ENCODE measurements at regions not wholly inside any gene's neighbourhood (a gene's known extent, or its start where the extent isn't known, plus 50 kb on each side); places are given as distances from the start of the nearest gene placed in this dataset.

DNA sequence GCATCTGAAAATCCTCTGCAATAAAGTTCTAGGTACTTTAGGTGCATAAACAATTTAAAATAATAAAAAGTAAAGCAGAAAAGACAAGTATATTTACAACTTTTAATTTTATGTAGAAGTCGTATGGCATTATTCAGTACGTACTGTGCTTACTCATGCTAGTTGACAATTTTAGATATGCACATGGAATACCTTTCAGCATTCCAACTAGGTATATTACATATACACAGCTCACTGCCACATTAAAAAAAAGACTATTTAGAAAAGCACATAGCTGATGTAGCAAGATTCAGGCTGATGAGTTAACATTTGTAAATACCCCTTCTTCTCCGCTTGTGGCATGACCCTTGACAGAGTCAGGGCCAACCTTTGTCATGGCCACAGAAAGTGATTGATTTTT is 171.2 kb downstream of the FBXO15 start:
- no peak overlapping the region for H3K4me3 ChIP-seq (replicated peaks in 1 of 2; ENCODE audit: low read depth in 1 of 2, low read length in 2 of 2)
- H3K9me3 ChIP-seq (ENCODE audit: control insufficient read depth in 1 of 2, insufficient read depth in 1 of 2, low read depth in 1 of 2, low read length in 2 of 2) = no peaks in the 10 kb centered on the region
- intact Hi-C loops (cut with micrococcal nuclease) = no loop called here
- no peaks in the 10 kb centered on the region for H3K36me3 ChIP-seq (ENCODE audit: control insufficient read depth in 1 of 2, insufficient read depth in 2 of 2, low read length in 2 of 2)
- DNase-seq (ENCODE audit: low read depth, low spot score) (no peak), ATAC-seq (no peak)
- H3K9me2 ChIP-seq (ENCODE audit: insufficient read depth) = no peaks in the 10 kb centered on the region
- H3K27me3 ChIP-seq (ENCODE audit: insufficient read depth, low read length) = no peaks in the 10 kb centered on the region
- no peak for TF ChIP-seq EZH2 (IDR thresholded peaks at IDR 0.05)
- no peak for TF ChIP-seq EGR1 (IDR thresholded peaks at IDR 0.05; ENCODE audit: low read depth)
- TF ChIP-seq, protein P1, sequence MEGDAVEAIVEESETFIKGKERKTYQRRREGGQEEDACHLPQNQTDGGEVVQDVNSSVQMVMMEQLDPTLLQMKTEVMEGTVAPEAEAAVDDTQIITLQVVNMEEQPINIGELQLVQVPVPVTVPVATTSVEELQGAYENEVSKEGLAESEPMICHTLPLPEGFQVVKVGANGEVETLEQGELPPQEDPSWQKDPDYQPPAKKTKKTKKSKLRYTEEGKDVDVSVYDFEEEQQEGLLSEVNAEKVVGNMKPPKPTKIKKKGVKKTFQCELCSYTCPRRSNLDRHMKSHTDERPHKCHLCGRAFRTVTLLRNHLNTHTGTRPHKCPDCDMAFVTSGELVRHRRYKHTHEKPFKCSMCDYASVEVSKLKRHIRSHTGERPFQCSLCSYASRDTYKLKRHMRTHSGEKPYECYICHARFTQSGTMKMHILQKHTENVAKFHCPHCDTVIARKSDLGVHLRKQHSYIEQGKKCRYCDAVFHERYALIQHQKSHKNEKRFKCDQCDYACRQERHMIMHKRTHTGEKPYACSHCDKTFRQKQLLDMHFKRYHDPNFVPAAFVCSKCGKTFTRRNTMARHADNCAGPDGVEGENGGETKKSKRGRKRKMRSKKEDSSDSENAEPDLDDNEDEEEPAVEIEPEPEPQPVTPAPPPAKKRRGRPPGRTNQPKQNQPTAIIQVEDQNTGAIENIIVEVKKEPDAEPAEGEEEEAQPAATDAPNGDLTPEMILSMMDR (IDR thresholded peaks at IDR 0.05 in 2 of 3, conservative IDR thresholded peaks at IDR 0.05 in 1 of 3; ENCODE audit: borderline replicate concordance in 1 of 3, insufficient read depth in 1 of 3, low read depth in 2 of 3, low read length in 2 of 3) = no peak
- no peak for TF ChIP-seq ZNF274 (IDR thresholded peaks at IDR 0.05; ENCODE audit: low read depth, low read length)
- TF ChIP-seq FOSL1 (IDR thresholded peaks at IDR 0.05; ENCODE audit: low read depth) = no peak
- no peak for TF ChIP-seq JUND (IDR thresholded peaks at IDR 0.05)
- TF ChIP-seq, protein P2, sequence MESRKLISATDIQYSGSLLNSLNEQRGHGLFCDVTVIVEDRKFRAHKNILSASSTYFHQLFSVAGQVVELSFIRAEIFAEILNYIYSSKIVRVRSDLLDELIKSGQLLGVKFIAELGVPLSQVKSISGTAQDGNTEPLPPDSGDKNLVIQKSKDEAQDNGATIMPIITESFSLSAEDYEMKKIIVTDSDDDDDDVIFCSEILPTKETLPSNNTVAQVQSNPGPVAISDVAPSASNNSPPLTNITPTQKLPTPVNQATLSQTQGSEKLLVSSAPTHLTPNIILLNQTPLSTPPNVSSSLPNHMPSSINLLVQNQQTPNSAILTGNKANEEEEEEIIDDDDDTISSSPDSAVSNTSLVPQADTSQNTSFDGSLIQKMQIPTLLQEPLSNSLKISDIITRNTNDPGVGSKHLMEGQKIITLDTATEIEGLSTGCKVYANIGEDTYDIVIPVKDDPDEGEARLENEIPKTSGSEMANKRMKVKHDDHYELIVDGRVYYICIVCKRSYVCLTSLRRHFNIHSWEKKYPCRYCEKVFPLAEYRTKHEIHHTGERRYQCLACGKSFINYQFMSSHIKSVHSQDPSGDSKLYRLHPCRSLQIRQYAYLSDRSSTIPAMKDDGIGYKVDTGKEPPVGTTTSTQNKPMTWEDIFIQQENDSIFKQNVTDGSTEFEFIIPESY (IDR thresholded peaks at IDR 0.05; ENCODE audit: extremely low read depth, insufficient replicate concordance, low read length) = no peak
- H3K9ac ChIP-seq (ENCODE audit: low read length) = no peak overlapping the region
- ChIA-PET CTCF (no interaction called here), RAD21 (ENCODE audit: low non-redundant PET in 1 of 2, low total read pairs in 2 of 2, uncharacterized antibody in 2 of 2, unreplicated experiment in 2 of 2) (no interaction called here), POLR2A (no interaction called here)
- no peaks in the 10 kb centered on the region for H4K20me1 ChIP-seq (ENCODE audit: insufficient read depth)
- no TSS peak for BruUV-seq (replicated peaks)
- H3K79me2 ChIP-seq (ENCODE audit: insufficient read depth, low read length) = no peaks in the 10 kb centered on the region
- H3K27ac ChIP-seq (ENCODE audit: low read depth, low read length) = no peak overlapping the region
- no peaks in the 10 kb centered on the region for H3K4me1 ChIP-seq (ENCODE audit: control insufficient read depth in 1 of 2, insufficient read depth in 2 of 2, low read length in 2 of 2)
- H3K4me2 ChIP-seq (ENCODE audit: low read length) = no peak overlapping the region
- no peak overlapping the region for H2AFZ ChIP-seq (ENCODE audit: low read depth, low read length, poor library complexity, severe bottlenecking)
